Fibroblast of lung (primary cell): ENCODE measurements at regions not wholly inside any gene's neighbourhood (a gene's known extent, or its start where the extent isn't known, plus 50 kb on each side); places are given as distances from the start of the nearest gene placed in this dataset.

ENCODE experiments used
- DNase-seq, 2 donors: peaks; one replicate each; pipeline versions ENCODE4 v3.0.0 to v3.0.0-alpha.2; 2010; ENCODE audit warnings: low read depth in 2 of 2
- H2AFZ ChIP-seq: 2 replicates; pipeline ENCODE4 v1.5.1; 2012; ENCODE audit warnings: low read length, control low read depth, inconsistent platforms
- H3K27ac ChIP-seq: 2 replicates; pipeline ENCODE4 v1.5.1; 2011; ENCODE audit warnings: low read length, control low read depth; ENCODE audit not compliant: insufficient read depth
- H3K27me3 ChIP-seq: 2 replicates; pipeline ENCODE4 v1.5.1; 2011; ENCODE audit warnings: mild to moderate bottlenecking, low read length; ENCODE audit not compliant: control insufficient read depth, insufficient read depth
- H3K36me3 ChIP-seq: 2 replicates; pipeline ENCODE4 v1.5.1; 2011; ENCODE audit warnings: low read length; ENCODE audit not compliant: control insufficient read depth, insufficient read depth
- H3K4me1 ChIP-seq: 2 replicates; pipeline ENCODE4 v1.5.1; 2011; ENCODE audit warnings: low read length; ENCODE audit not compliant: control insufficient read depth, insufficient read depth; ENCODE audit errors: extremely low read depth
- H3K4me2 ChIP-seq: 2 replicates; pipeline ENCODE4 v1.5.1; 2011; ENCODE audit warnings: low read length, control low read depth; ENCODE audit not compliant: insufficient read depth; ENCODE audit errors: extremely low read depth
- H3K4me3 ChIP-seq, 4 experiments: fragments of 200-600 bp in 1 of 4; sonication (generic) in 1 of 4; replicated peaks in 1 of 4; 2 replicates each; pipeline ENCODE4 v1.5.1; 2011 to 2016; ENCODE audit warnings: low read length in 4 of 4, low read depth in 3 of 4, mild to moderate bottlenecking in 3 of 4, control low read depth in 2 of 4, inconsistent platforms in 1 of 4, mixed read lengths in 1 of 4; ENCODE audit not compliant: insufficient read depth in 1 of 4; ENCODE audit errors: control extremely low read depth in 1 of 4
- H3K79me2 ChIP-seq: 2 replicates; pipeline ENCODE4 v1.5.1; 2012; ENCODE audit warnings: mild to moderate bottlenecking, low read length, inconsistent platforms; ENCODE audit not compliant: control insufficient read depth, insufficient read depth
- H3K9ac ChIP-seq: 2 replicates; pipeline ENCODE4 v1.5.1; 2011; ENCODE audit warnings: mild to moderate bottlenecking, low read length, control low read depth; ENCODE audit not compliant: insufficient read depth
- H3K9me3 ChIP-seq: 2 replicates; pipeline ENCODE4 v1.5.1; 2012; ENCODE audit warnings: low read depth, low read length; ENCODE audit not compliant: control insufficient read depth, insufficient read depth
- H4K20me1 ChIP-seq: 2 replicates; pipeline ENCODE4 v1.5.1; 2011; ENCODE audit warnings: low read length; ENCODE audit not compliant: control insufficient read depth, insufficient read depth; ENCODE audit errors: extremely low read depth
- EZH2 ChIP-seq: IDR thresholded peaks from 2 replicates; pipeline ENCODE4 v1.5.1; 2012; ENCODE audit warnings: low read length, control low read depth, mild to moderate bottlenecking; ENCODE audit errors: missing control alignments
- TF ChIP-seq, protein P1 (sequence below), 2 donors: IDR thresholded peaks in 1 of 2; conservative IDR thresholded peaks in 1 of 2; 1 replicate in 1 of 2; 2 replicates in 1 of 2; pipeline ENCODE4 v1.5.1; 2011 to 2012; ENCODE audit warnings: low read length in 2 of 2, control low read depth in 1 of 2, inconsistent platforms in 1 of 2, low read depth in 1 of 2, mild to moderate bottlenecking in 1 of 2

- Histone ChIP-seq H2AFZ (no peak overlapping the region), H4K20me1 (no peaks in the 10 kb centered on the region), H3K4me1 (no peaks in the 10 kb centered on the region), H3K79me2 (no peaks in the 10 kb centered on the region), H3K9me3 (no peaks in the 10 kb centered on the region), H3K9ac (no peak overlapping the region), H3K4me3 (no peak overlapping the region), H3K4me2 (no peak overlapping the region), H3K27me3 (no peaks in the 10 kb centered on the region), H3K36me3 (no peaks in the 10 kb centered on the region), H3K27ac (no peak overlapping the region)
- TF ChIP-seq, protein P1, sequence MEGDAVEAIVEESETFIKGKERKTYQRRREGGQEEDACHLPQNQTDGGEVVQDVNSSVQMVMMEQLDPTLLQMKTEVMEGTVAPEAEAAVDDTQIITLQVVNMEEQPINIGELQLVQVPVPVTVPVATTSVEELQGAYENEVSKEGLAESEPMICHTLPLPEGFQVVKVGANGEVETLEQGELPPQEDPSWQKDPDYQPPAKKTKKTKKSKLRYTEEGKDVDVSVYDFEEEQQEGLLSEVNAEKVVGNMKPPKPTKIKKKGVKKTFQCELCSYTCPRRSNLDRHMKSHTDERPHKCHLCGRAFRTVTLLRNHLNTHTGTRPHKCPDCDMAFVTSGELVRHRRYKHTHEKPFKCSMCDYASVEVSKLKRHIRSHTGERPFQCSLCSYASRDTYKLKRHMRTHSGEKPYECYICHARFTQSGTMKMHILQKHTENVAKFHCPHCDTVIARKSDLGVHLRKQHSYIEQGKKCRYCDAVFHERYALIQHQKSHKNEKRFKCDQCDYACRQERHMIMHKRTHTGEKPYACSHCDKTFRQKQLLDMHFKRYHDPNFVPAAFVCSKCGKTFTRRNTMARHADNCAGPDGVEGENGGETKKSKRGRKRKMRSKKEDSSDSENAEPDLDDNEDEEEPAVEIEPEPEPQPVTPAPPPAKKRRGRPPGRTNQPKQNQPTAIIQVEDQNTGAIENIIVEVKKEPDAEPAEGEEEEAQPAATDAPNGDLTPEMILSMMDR (conservative IDR thresholded peaks at IDR 0.05 in 1 of 2, IDR thresholded peaks at IDR 0.05 in 1 of 2; ENCODE audit: low read depth in 1 of 2, low read length in 2 of 2): no peak
- TF ChIP-seq EZH2: no peak
- DNase-seq: no peak
Measured at GRCh38 chrX:20374450-20374849, 107.7 kb upstream of the RPS6KA3 start.

DNA sequence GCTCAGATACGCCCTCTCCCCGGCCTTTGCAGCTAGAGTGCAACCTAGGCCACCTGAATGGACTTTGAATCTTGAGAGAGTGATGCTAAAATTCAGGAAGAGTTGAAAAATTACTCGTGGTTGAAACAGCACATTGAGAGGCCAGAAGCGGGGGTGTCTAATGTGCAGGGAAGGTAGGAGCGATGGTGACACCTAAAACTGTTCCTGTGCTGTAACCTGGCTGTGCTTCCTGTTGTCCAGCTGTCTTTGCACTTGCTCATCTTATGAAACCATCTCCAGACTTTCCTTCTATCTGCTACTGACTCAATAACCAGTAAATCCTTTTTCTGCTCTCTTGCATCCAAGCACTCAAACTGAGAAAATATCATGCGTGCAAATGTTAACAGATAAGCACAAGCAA, 106.4 kb upstream of the RPS6KA3 start:
- TF ChIP-seq EZH2: no peak
- TF ChIP-seq, protein P1 (conservative IDR thresholded peaks at IDR 0.05 in 1 of 2, IDR thresholded peaks at IDR 0.05 in 1 of 2; ENCODE audit: low read depth in 1 of 2, low read length in 2 of 2): no peak
- H3K27me3 ChIP-seq: no peaks in the 10 kb centered on the region
- no peak overlapping the region for H3K27ac ChIP-seq
- no peaks in the 10 kb centered on the region for H3K36me3 ChIP-seq
- no peaks in the 10 kb centered on the region for H4K20me1 ChIP-seq
- no peaks in the 10 kb centered on the region for H3K9me3 ChIP-seq
- H3K4me3 ChIP-seq: no peak overlapping the region
- H2AFZ ChIP-seq: no peak overlapping the region
- H3K4me1 ChIP-seq: no peaks in the 10 kb centered on the region
- H3K4me2 ChIP-seq: no peak overlapping the region
- no peak overlapping the region for H3K9ac ChIP-seq
- DNase-seq: no peak
- no peaks in the 10 kb centered on the region for H3K79me2 ChIP-seq

- H3K79me2 ChIP-seq: no peaks in the 10 kb centered on the region
- TF ChIP-seq, protein P1 (conservative IDR thresholded peaks at IDR 0.05 in 1 of 2, IDR thresholded peaks at IDR 0.05 in 1 of 2; ENCODE audit: low read depth in 1 of 2, low read length in 2 of 2): no peak
- no peak for TF ChIP-seq EZH2
Measured at GRCh38 chrX:20372533-20372932, 105.8 kb upstream of the RPS6KA3 start.

More at GRCh38 chrX:20372533-20372932, 105.8 kb upstream of the RPS6KA3 start:
- DNase-seq: peak in 1 of 2 donors; percentile 63
- Histone ChIP-seq H3K36me3 (no peaks in the 10 kb centered on the region), H3K4me3 (no peak overlapping the region), H3K27ac (no peak overlapping the region), H3K27me3 (no peaks in the 10 kb centered on the region), H3K9me3 (no peaks in the 10 kb centered on the region), H4K20me1 (no peaks in the 10 kb centered on the region), H3K4me2 (no peak overlapping the region), H3K4me1 (no peaks in the 10 kb centered on the region), H2AFZ (no peak overlapping the region), H3K9ac (no peak overlapping the region)
